Vagina (tissue), 2 donors: ENCODE measurements at regions not wholly inside any gene's neighbourhood (a gene's known extent, or its start where the extent isn't known, plus 50 kb on each side); places are given as distances from the start of the nearest gene placed in this dataset.

ENCODE experiments used
- POLR2A ChIP-seq, 2 donors: fragments of 450-650 bp; IDR thresholded peaks; one replicate each; pipeline ENCODE4 v1.6.1; 2017; ENCODE audit warnings: antibody characterized with exemption in 2 of 2, mild to moderate bottlenecking in 2 of 2, moderate library complexity in 2 of 2
- TF ChIP-seq, protein P1 (sequence below), 3 experiments: fragments of 450-650 bp in 2 of 3; fragments of 200-600 bp in 1 of 3; sonication (generic) in 1 of 3; IDR thresholded peaks; one replicate each; pipeline ENCODE4 v1.5.1; 2017 to 2019; ENCODE audit warnings: antibody characterized with exemption in 3 of 3, mild to moderate bottlenecking in 2 of 3, moderate library complexity in 2 of 3

DNA sequence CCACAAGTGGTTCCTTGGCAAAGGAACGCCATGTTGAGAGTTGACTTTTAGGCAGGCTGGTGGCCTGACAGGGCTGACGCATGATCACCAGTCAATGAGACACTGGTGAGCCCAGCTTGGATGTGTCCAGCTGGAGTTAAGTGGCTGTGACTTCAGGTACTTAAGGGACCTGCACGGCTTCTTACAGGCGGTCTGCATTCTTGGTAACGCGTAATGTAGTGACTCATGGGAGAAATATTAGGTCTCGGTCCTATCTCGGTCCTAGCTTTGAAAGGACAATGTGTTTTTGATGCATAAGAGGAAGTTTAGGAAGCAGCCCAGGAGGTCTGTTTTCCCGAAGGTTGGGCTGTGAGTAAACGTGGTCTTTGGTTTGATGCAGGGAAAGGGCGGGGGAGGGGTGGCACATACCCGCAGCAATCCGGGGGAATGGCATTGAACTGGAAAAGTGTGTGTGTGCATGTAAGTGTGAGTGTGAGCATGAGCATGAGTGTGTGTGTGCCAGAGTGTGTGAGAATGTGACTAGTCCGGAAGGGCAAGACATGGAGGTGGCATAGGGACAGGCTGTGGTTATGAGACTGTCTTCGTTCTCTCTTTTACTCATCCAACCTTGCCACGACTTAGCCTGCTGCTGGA is 55.3 kb downstream of the FAM43A start:
- TF ChIP-seq POLR2A (IDR thresholded peaks at IDR 0.05): no peak
- TF ChIP-seq, protein P1, sequence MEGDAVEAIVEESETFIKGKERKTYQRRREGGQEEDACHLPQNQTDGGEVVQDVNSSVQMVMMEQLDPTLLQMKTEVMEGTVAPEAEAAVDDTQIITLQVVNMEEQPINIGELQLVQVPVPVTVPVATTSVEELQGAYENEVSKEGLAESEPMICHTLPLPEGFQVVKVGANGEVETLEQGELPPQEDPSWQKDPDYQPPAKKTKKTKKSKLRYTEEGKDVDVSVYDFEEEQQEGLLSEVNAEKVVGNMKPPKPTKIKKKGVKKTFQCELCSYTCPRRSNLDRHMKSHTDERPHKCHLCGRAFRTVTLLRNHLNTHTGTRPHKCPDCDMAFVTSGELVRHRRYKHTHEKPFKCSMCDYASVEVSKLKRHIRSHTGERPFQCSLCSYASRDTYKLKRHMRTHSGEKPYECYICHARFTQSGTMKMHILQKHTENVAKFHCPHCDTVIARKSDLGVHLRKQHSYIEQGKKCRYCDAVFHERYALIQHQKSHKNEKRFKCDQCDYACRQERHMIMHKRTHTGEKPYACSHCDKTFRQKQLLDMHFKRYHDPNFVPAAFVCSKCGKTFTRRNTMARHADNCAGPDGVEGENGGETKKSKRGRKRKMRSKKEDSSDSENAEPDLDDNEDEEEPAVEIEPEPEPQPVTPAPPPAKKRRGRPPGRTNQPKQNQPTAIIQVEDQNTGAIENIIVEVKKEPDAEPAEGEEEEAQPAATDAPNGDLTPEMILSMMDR (IDR thresholded peaks at IDR 0.05): no peak
